Stimulated activated CD8-positive, alpha-beta memory T cell treated with anti-CD3 and anti-CD28 coated beads, Interleukin-2, amount 100 ng/mL, for 48 hours (primary cell): ENCODE measurements at regions not wholly inside any gene's neighbourhood (a gene's known extent, or its start where the extent isn't known, plus 50 kb on each side); places are given as distances from the start of the nearest gene placed in this dataset.

Experiments used
- DNase-seq, 2 donors: peaks; one replicate each; pipeline ENCODE4 v3.0.0-alpha.2; 2020; ENCODE audit warnings: low read depth in 2 of 2

DNA sequence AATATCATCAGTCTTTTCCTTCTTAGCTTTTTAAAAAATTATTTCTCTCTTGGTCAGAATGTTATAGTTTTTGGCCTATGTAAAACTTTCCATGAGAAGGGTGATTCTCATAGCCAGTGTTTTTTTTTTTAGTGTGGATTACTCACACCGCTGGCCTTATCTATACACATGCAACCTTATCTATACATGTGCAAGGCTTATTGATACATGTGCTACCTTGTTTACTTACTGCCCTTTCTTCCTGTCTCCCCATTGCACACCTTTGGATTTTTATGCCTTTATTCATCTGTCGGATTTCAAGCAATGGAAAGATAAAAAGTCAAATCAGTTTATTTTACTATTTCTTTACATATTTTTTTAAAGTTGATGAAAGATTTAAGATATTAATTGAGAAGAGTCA is 660.0 kb upstream of the FZD8 start:
- no peak for DNase-seq

DNA sequence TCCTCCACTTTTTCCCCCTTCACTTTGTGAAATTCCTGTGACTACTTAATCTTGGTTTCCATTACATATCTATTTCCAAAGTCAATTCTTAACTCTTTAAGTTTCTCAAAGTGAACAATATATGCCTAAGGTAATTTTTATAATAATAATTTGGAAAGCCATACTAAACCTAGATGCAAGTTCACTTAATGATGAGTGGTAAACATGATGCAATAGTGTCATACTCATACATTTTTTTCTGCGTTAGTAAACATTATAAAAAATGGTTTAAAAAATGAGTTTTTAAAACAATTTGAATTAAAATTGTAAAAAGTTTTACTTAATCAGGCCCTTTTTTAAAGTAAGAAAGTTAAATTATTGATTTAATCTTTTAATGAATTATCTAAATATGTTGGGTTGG is 659.4 kb upstream of the FZD8 start:
- DNase-seq: no peak

GRCh38 chr10:36301139-36301538 is 659.0 kb upstream of the FZD8 start:
- DNase-seq: no peak

- no peak for DNase-seq
These were observed 641.7 kb upstream of the FZD8 start for GRCh38 chr10:36283827-36284226.

- DNase-seq: no peak
These were observed 639.8 kb upstream of the FZD8 start for GRCh38 chr10:36281831-36282331.

- no peak for DNase-seq
These were observed 638.9 kb upstream of the FZD8 start for GRCh38 chr10:36280890-36281499.

DNA sequence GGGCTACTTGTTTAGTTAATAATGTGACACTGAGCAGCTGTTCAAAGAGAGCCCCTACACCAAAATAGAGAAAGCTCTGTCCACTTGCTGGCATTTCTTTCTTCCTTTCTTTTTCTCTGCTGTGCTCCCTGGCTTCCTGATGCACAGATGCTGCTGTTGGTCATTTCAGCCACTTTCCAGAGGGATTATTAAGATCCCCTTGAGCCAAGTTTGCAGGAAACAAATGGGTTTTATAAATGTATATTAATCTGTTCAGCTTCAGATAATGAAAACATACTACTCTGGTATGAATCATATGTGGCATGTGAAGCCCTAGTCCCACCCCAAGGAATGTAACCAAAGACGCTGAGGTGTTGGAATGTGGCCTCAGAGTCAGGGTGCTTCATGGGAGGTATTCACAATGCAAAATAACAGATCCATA is 638.2 kb upstream of the FZD8 start:
- no peak for DNase-seq

GRCh38 chr10:36278176-36278575 is 636.1 kb upstream of the FZD8 start:
- DNase-seq: no peak

DNA sequence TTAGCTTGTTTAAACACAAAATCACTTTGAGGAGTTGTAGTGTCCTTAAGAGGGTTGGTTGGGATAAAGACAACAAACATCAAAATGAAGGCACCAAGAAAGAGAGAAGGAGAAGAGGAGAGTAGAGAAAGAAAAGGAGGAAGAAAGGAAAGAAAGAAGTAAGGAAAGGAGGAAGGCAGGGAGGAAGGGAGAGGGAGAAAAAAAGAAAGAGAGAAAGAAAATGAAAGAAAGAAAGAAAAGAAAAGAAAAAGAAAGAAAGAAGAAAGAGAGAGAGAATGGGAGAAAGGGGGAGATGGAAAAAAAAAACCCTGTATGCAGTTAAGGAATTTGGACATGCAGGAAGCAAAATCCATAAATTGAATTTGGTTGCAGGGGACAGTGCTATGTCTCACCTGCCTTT is 635.4 kb upstream of the FZD8 start:
- DNase-seq: no peak

DNA sequence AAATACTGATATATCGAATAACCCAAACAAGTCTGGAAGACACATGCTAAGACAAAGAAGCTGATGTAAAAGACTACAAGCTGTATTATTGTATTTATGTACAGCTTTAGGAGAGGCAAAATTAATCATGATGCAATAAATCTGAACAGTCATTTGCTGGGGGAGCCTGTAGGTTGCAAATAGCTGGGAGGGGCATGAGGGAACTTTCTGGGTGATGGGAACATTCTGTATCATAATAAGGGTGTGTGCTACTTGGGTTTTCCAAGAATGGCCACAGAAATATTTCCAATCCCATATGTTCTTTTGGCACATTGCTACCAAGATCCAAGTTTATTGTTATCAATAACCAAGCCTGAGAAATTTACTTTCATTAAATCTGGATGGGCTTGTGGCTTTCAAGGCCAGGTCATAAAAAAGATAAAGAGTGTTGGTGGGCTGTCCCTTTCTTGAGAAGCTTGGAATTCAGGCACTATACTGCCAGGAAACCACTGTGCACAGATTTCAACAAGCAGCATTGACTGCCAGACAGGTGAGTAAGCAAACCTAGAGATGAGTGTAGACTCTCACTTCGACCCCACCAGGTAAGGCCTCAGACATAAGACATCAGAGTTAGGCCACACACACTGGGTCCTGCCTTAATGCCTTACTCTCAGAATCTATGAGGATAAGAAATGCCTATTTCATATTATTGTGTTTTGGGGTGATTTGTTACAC is 629.7 kb upstream of the FZD8 start:
- DNase-seq: no peak

DNA sequence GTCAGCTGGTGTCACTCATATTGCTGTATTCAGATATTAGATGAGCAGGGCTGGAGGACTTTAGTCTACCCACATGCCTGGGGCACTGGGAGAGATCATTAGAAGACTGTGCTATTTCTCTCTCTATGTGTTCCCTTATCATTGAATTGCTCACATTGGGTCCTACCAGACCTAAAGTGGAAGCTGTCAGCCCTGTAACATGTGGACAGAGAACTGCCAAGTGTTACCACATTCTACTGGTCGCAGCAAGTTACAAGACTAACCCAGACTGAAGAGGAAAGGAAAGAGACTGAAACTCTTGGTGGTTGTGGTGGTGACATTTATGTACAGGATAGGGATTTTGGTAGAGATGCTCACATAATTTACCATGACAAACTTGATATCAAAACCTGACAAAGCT is 627.1 kb upstream of the FZD8 start:
- no peak for DNase-seq

GRCh38 chr10:36266923-36267322 is 624.8 kb upstream of the FZD8 start:
- no peak for DNase-seq

DNA sequence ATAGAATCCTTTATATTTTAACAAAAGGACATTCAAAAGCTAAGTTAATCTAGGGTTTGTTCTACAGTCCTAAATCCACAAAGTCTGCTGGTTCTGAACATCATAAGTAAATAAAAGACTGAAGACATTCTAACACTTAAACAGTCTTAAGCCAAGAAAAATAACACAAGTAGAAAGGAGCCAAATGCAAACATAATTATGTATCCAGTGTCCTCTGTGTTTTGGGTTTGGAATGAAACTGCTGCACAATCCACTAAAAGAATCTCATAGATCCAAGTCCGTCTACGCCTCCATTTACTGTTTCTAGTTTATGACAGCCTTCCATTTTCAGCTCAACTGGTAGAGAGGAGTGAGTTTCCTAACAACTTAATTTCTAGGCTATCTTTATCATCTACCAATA is 623.6 kb upstream of the FZD8 start:
- no peak for DNase-seq

GRCh38 chr10:36263871-36264270 is 621.8 kb upstream of the FZD8 start:
- no peak for DNase-seq

DNA sequence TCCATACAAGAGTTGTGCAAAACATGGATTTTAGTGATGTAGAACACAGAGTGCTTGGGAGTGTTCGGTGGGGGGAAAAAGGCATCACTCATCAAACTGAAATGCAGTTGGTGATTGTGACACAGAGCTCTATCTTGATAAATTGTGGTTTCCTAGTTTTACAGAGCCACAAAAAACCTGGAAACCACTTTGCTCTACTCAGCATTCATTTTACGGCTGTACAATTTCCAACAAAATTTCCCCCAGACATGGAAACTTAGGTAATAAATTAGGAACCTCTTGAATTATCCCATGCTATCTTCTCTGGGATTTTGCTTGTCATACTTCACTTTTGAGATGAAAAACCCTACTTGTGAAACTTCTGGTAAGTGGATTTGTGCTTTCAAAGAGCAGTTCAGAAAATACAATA is 614.9 kb upstream of the FZD8 start:
- no peak for DNase-seq

DNA sequence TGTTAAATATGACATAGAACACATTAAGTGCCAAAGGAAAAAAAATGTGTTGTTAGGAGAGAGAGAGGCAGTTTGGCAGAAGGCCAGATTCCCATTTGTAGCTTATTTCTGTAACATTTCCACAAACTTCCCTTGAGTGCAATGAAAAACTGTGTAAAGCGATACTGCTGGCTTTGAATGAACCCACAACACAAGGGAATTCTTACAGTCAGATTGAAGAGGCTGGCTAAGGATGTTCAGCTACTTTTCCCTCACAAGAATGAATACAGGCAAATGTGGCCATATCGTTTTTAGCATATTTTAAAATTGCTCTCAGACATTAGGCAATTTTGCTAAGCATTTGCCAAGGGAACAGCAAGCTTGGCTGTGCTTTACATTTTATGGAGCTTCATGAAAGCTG is 614.1 kb upstream of the FZD8 start:
- DNase-seq: no peak

GRCh38 chr10:36254199-36254598 is 612.1 kb upstream of the FZD8 start:
- DNase-seq: no peak

DNA sequence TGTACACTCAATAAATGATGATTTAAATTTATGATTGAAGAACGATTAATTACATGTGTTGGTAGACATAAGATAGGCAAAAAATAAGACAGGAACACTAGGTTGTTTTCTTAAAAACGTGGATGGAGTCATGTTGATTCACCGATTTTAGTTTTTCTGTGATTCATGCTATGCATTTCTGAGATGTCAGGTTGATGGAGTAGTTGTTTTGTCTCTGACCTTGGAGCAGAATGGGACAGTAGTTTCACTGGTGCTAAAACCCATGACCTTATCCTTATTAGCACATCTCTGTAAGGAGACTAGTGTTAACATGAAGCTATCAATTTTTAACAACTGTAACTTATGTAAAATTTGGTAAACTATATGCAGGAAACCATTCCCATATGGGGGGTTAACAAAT is 611.6 kb upstream of the FZD8 start:
- DNase-seq: no peak

DNA sequence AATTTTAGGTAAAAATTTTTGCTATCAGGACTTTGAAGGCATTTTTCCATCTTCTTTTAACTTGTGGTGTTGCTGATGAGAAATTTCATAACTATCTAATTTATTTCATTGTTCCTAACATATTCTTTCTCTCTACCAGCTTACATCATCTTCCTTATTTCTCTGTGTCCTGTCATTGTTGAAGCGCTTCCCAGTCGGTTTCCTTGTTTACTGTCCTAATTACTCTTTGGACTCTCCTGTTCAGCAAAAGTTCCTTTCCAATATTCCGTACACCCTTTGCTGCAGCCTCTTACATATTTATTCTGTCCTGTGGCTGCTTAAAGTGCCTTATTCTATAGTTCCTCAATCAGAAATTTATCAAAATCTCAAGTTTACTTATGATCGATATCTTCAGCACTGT is 609.0 kb upstream of the FZD8 start:
- DNase-seq: no peak

- DNase-seq: no peak
These were observed 606.3 kb upstream of the FZD8 start for GRCh38 chr10:36248304-36248981.

DNA sequence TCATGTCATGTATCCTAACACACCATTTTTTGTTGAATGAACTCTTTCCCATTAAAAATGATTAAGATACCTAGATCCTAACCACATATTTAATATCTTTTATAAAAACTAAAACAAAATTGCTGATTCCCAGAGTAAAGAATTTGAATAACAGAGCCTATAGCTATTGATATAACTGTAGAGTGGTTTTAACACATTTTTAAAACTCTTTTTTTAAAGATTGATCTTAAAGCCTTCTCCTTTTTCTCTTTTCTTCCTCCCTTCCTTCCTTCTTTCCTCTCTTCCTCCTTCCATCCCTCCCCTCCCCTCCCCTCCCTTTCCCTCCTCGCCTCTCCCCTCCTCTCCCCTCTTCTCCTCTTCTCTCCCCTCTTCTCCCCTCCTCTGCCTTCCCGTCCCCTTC is 605.4 kb upstream of the FZD8 start:
- no peak for DNase-seq

DNA sequence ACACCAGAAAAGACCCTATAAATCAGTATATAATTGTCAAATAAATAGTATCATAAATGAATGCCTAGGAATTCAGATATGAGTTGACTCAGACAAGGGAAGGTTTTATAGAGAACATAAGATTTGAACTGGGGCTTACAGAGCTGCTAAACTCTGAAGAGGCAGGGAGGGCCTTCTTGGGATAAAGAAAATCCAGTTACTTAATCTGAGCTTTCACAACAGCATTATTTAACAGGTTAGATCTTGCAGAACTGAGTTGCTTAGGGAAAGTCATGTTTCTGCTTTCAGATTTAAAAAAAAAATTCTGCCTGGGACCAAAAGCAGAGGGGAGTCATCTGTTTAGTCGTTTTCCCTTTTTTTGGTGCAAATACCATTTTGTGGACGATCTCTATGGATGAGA is 594.8 kb upstream of the FZD8 start:
- no peak for DNase-seq

- DNase-seq: no peak
These were observed 594.2 kb upstream of the FZD8 start for GRCh38 chr10:36236341-36236740.
